Kidney epithelial cell (primary cell): ENCODE measurements at regions not wholly inside any gene's neighbourhood (a gene's known extent, or its start where the extent isn't known, plus 50 kb on each side); places are given as distances from the start of the nearest gene placed in this dataset.

Experiments
- DNase-seq: peaks from one replicate; pipeline ENCODE4 v3.0.0-alpha.2; 2010; ENCODE audit warnings: low read depth
- H3K27me3 ChIP-seq: 2 replicates; pipeline ENCODE4 v1.6.0; 2011; ENCODE audit warnings: low read length; ENCODE audit not compliant: control insufficient read depth, insufficient read depth
- H3K36me3 ChIP-seq: 2 replicates; pipeline ENCODE4 v1.5.1; 2011; ENCODE audit warnings: low read length; ENCODE audit not compliant: control insufficient read depth, insufficient read depth
- H3K4me3 ChIP-seq: 2 replicates; pipeline ENCODE4 v1.5.1; 2011; ENCODE audit warnings: low read depth, mild to moderate bottlenecking, control low read depth, low read length
- TF ChIP-seq, protein P1 (sequence below): IDR thresholded peaks from 2 replicates; pipeline ENCODE4 v1.5.1; 2011; ENCODE audit warnings: mild to moderate bottlenecking, moderate library complexity, low read length, control low read depth, inconsistent platforms; ENCODE audit not compliant: insufficient read depth, poor library complexity, severe bottlenecking

DNA sequence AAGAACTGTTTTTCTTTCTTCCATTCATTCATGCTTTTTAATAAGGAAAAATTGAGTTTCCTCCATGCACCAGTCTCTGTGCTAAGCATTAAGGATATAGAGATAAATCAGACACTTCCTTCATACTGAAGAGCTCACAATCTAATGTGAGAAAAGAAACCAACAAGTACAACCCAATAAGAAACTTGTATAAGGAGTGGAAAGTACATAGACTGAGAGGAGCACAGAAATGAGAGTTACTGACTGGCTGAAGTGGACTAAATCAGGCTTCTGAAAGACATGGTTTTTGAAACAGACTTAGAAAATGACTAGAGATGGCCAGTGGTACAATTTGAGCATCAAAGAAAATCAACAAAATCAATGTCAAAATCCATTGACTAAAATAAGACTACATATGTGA is 524.4 kb downstream of the PLPP3 start:
- Histone ChIP-seq H3K27me3 (no peaks in the 10 kb centered on the region), H3K4me3 (no peak overlapping the region), H3K36me3 (no peaks in the 10 kb centered on the region)
- DNase-seq, result no peak
- TF ChIP-seq, protein P1, sequence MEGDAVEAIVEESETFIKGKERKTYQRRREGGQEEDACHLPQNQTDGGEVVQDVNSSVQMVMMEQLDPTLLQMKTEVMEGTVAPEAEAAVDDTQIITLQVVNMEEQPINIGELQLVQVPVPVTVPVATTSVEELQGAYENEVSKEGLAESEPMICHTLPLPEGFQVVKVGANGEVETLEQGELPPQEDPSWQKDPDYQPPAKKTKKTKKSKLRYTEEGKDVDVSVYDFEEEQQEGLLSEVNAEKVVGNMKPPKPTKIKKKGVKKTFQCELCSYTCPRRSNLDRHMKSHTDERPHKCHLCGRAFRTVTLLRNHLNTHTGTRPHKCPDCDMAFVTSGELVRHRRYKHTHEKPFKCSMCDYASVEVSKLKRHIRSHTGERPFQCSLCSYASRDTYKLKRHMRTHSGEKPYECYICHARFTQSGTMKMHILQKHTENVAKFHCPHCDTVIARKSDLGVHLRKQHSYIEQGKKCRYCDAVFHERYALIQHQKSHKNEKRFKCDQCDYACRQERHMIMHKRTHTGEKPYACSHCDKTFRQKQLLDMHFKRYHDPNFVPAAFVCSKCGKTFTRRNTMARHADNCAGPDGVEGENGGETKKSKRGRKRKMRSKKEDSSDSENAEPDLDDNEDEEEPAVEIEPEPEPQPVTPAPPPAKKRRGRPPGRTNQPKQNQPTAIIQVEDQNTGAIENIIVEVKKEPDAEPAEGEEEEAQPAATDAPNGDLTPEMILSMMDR, result no peak

GRCh38 chr1:56052041-56052440 is 527.3 kb downstream of the PLPP3 start:
- Histone ChIP-seq H3K27me3 (no peaks in the 10 kb centered on the region), H3K4me3 (no peak overlapping the region), H3K36me3 (no peaks in the 10 kb centered on the region)
- TF ChIP-seq, protein P1, result no peak
- DNase-seq, result no peak

- TF ChIP-seq, protein P1, result no peak
- no peak overlapping the region for H3K4me3 ChIP-seq
- no peak for DNase-seq
Observed at GRCh38 chr1:56050911-56051310, 528.5 kb downstream of the PLPP3 start.

GRCh38 chr1:56045477-56045876 is 533.9 kb downstream of the PLPP3 start:
- TF ChIP-seq, protein P1, result no peak
- Histone ChIP-seq H3K27me3 (no peaks in the 10 kb centered on the region), H3K36me3 (no peaks in the 10 kb centered on the region), H3K4me3 (no peak overlapping the region)
- DNase-seq, result no peak

More at GRCh38 chr1:56050911-56051310, 528.5 kb downstream of the PLPP3 start:
- Histone ChIP-seq H3K36me3 (no peaks in the 10 kb centered on the region), H3K27me3 (no peaks in the 10 kb centered on the region)

- TF ChIP-seq, protein P1, result no peak
- DNase-seq, result no peak
- Histone ChIP-seq H3K36me3 (no peaks in the 10 kb centered on the region), H3K4me3 (no peak overlapping the region), H3K27me3 (no peaks in the 10 kb centered on the region)
Observed at GRCh38 chr1:56045062-56045461, 534.3 kb downstream of the PLPP3 start.

DNA sequence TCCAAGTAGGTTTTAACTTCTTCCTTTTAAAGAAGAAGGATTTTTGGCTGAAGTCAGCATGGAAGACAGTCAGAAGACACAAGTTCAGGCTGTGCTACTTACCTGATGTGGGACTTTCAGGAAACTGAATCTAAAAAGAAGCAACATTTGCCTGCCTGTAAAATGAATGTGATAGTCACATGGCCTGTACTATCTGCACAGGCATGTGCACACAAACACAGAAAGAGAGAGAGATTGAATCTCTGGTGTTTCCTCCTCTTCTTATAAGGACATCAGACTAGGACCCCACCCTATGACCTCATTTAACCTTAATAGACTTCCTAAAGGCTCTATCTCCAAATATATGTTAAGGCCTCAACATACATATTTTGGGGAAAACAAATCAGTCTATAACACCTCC is 542.9 kb downstream of the PLPP3 start:
- no peak for DNase-seq
- TF ChIP-seq, protein P1, result no peak
- H3K27me3 ChIP-seq, result no peaks in the 10 kb centered on the region
- no peaks in the 10 kb centered on the region for H3K36me3 ChIP-seq
- H3K4me3 ChIP-seq, result no peak overlapping the region
